ENCODE measurements at regions not wholly inside any gene's neighbourhood (a gene's known extent, or its start where the extent isn't known, plus 50 kb on each side); places are given as distances from the start of the nearest gene placed in this dataset.
"Not testable (repeated sequence)": the region's sequence is repeated elsewhere in the genome, so short reads cannot be mapped to it uniquely, and the experiment has no call there.

- DNase-seq: no peak
These were observed 64.8 kb upstream of the GOLGA8B start for GRCh38 chr15:34648294-34648631.

- DNase-seq: peak; percentile 39
These were observed 64.3 kb upstream of the GOLGA8B start for GRCh38 chr15:34647569-34648293.

GRCh38 chr15:34646918-34647317, 63.5 kb upstream of the GOLGA8B start:
- no peak for DNase-seq

GRCh38 chr15:34644851-34645250, 61.4 kb upstream of the GOLGA8B start:
- peak; percentile 43 for DNase-seq

DNA sequence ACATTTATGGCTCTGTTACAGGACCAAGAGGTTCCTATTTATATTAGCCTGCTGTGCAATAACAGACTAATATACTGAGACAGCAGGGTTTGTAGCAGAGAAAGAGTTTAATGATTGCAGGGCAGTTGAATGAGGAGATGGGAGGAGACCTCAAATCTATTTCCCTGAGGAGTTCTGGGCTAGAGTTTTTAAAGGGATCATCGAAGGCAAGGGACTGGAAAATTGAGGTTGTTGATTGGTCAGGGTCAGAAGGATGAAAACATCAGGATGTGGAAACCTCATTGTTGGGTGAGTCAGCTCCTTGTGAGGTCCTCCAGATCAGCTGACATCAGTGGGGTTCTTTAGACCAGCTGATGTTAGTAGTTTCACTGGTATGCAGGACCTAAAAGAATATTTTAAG, 60.6 kb upstream of the GOLGA8B start:
- no peak for DNase-seq

DNA sequence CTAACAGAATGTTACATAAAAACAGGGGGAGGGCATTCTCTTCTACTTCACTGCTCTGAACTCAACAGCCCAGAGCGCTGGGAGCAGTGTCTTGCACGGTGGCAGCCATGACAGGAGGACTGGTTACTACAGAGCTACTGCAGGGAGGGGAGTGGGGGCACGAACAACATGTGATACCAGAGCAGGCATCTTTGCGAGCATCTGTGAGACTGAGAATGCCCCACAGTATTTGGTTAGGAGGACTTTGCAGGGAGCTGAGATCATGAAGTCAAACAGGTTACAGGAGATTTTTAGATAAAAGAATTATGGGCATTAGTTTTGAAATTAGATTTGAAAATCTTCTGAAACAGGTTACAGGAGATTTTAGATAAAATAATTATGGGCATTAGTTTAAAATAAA, 58.8 kb upstream of the GOLGA8B start:
- no peak for DNase-seq

DNA sequence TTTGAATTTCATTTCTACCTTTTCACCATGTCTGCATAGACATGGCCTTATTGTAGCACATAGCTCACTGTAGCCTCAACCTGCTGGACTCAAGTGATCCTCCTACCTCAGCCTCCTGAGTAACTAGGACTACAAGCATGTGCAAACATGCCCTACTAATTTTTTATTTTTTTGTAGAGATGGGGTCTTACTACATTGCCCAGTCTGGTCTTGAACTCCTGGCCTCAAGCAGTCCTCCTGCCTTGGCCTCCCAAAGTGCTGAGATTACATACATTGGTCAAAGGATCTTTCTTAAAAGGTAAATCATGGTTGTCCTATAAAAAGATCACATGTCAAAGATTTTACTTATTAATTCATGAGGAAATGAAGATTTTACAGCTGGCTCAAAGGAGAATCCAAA, 57.2 kb upstream of the GOLGA8B start:
- no peak for DNase-seq

- no peak for DNase-seq
These were observed 53.9 kb upstream of the GOLGA8B start for GRCh38 chr15:34637305-34637704.

GRCh38 chr15:34633602-34634001, 50.2 kb upstream of the GOLGA8B start:
- DNase-seq: not testable (repeated sequence)
